ENCODE measurements at regions not wholly inside any gene's neighbourhood (a gene's known extent, or its start where the extent isn't known, plus 50 kb on each side); places are given as distances from the start of the nearest gene placed in this dataset.

GRCh38 chr3:102248981-102249705 lies 185.7 kb upstream of the ZPLD1 start:
- TF ChIP-seq BCL6B (tag by site-specific recombination; IDR thresholded peaks at IDR 0.05), result no peak
- TF ChIP-seq GFI1B (tag by site-specific recombination; IDR thresholded peaks at IDR 0.05), result no peak
- TF ChIP-seq ATF2 (tag by site-specific recombination; IDR thresholded peaks at IDR 0.05; ENCODE audit: low read depth), result no peak
- TF ChIP-seq ZNF24 (tag by site-specific recombination; IDR thresholded peaks at IDR 0.05), result no peak
- TF ChIP-seq ZNF629 (tag by site-specific recombination; IDR thresholded peaks at IDR 0.05), result no peak
- TF ChIP-seq MEIS1 (CRISPR knock-in tag; IDR thresholded peaks at IDR 0.05; ENCODE audit: borderline replicate concordance), result no peak

All from HEK293 (cell line).